ENCODE measurements at regions not wholly inside any gene's neighbourhood (a gene's known extent, or its start where the extent isn't known, plus 50 kb on each side); places are given as distances from the start of the nearest gene placed in this dataset.

GRCh38 chr9:68599826-68600225 lies 59.1 kb upstream of the TMEM252 start:
- H4K20me1 ChIP-seq (ENCODE audit: control insufficient read depth, extremely low read depth, insufficient read depth, low read length) = no peaks in the 10 kb centered on the region
- no peak overlapping the region for H3K4me3 ChIP-seq (ENCODE audit: control insufficient read depth in 2 of 3, extremely low read depth in 1 of 3, insufficient read depth in 2 of 3, low read depth in 1 of 3, low read length in 3 of 3)
- no peak overlapping the region for H3K4me2 ChIP-seq (ENCODE audit: control insufficient read depth, extremely low read depth, insufficient read depth, low read depth, low read length)
- H3K79me2 ChIP-seq (ENCODE audit: control insufficient read depth, insufficient read depth, low read length) = no peaks in the 10 kb centered on the region
- H2AFZ ChIP-seq (ENCODE audit: control insufficient read depth, low read length) = no peak overlapping the region
- no peak overlapping the region for H3K9ac ChIP-seq (ENCODE audit: control insufficient read depth, extremely low read depth, insufficient read depth, low read length)
- H3K9me1 ChIP-seq (ENCODE audit: control insufficient read depth, extremely low read depth, insufficient read depth, low read length) = no peaks in the 10 kb centered on the region
- FAIRE-seq (no peak), DNase-seq (ENCODE audit: low read depth, low spot score) (no peak)
- H3K27me3 ChIP-seq (ENCODE audit: control insufficient read depth, extremely low read depth, insufficient read depth, low read length) = no peaks in the 10 kb centered on the region
- H3K27ac ChIP-seq (ENCODE audit: control insufficient read depth, insufficient read depth, low read length) = no peak overlapping the region
- H3K36me3 ChIP-seq (ENCODE audit: control insufficient read depth in 2 of 2, extremely low read depth in 1 of 2, insufficient read depth in 2 of 2, low read length in 2 of 2) = no peaks in the 10 kb centered on the region
- TF ChIP-seq CTCF (optimal IDR thresholded peaks at IDR 0.05 in 1 of 3, IDR thresholded peaks at IDR 0.05 in 1 of 3, conservative IDR thresholded peaks at IDR 0.05 in 1 of 3; ENCODE audit: extremely low read depth in 1 of 3, insufficient read depth in 2 of 3, low read length in 3 of 3) = no peak
- H3K9me3 ChIP-seq (ENCODE audit: control insufficient read depth, low read depth, low read length) = no peaks in the 10 kb centered on the region
- dilution Hi-C loops (cut with MboI; ENCODE audit: extremely low pct_ligation_motif_present, low sequenced_read_pairs) = loop anchor here (25.0 kb wide), 2 partner anchors 88 to 387 kb away; no protein-coding TSS in a partner anchor
- no peaks in the 10 kb centered on the region for H3K4me1 ChIP-seq (ENCODE audit: control insufficient read depth, extremely low read depth, insufficient read depth, low read length)

- no peak overlapping the region for H3K9ac ChIP-seq (ENCODE audit: control insufficient read depth, extremely low read depth, insufficient read depth, low read length)
- no peaks in the 10 kb centered on the region for H3K27me3 ChIP-seq (ENCODE audit: control insufficient read depth, extremely low read depth, insufficient read depth, low read length)
- DNase-seq (ENCODE audit: low read depth, low spot score) (no peak), FAIRE-seq (no peak)
- H4K20me1 ChIP-seq (ENCODE audit: control insufficient read depth, extremely low read depth, insufficient read depth, low read length) = no peaks in the 10 kb centered on the region
- H3K4me2 ChIP-seq (ENCODE audit: control insufficient read depth, extremely low read depth, insufficient read depth, low read depth, low read length) = no peak overlapping the region
- dilution Hi-C loops (cut with MboI; ENCODE audit: extremely low pct_ligation_motif_present, low sequenced_read_pairs) = loop anchor here (25.0 kb wide), 2 partner anchors 89 to 386 kb away; no protein-coding TSS in a partner anchor
- no peak overlapping the region for H3K4me3 ChIP-seq (ENCODE audit: control insufficient read depth in 2 of 3, extremely low read depth in 1 of 3, insufficient read depth in 2 of 3, low read depth in 1 of 3, low read length in 3 of 3)
- no peak overlapping the region for H2AFZ ChIP-seq (ENCODE audit: control insufficient read depth, low read length)
- H3K27ac ChIP-seq (ENCODE audit: control insufficient read depth, insufficient read depth, low read length) = no peak overlapping the region
- H3K79me2 ChIP-seq (ENCODE audit: control insufficient read depth, insufficient read depth, low read length) = no peaks in the 10 kb centered on the region
- H3K4me1 ChIP-seq (ENCODE audit: control insufficient read depth, extremely low read depth, insufficient read depth, low read length) = no peaks in the 10 kb centered on the region
- TF ChIP-seq EZH2 (IDR thresholded peaks at IDR 0.05; ENCODE audit: low read length) (no peak), CTCF (optimal IDR thresholded peaks at IDR 0.05 in 1 of 3, IDR thresholded peaks at IDR 0.05 in 1 of 3, conservative IDR thresholded peaks at IDR 0.05 in 1 of 3; ENCODE audit: extremely low read depth in 1 of 3, insufficient read depth in 2 of 3, low read length in 3 of 3) (no peak)
- no peaks in the 10 kb centered on the region for H3K9me3 ChIP-seq (ENCODE audit: control insufficient read depth, low read depth, low read length)
- no peaks in the 10 kb centered on the region for H3K36me3 ChIP-seq (ENCODE audit: control insufficient read depth in 2 of 2, extremely low read depth in 1 of 2, insufficient read depth in 2 of 2, low read length in 2 of 2)
- H3K9me1 ChIP-seq (ENCODE audit: control insufficient read depth, extremely low read depth, insufficient read depth, low read length) = no peaks in the 10 kb centered on the region
Measured at GRCh38 chr9:68601081-68601480, 60.4 kb upstream of the TMEM252 start.

Measured in keratinocyte (primary cell).